ENCODE measurements at regions not wholly inside any gene's neighbourhood (a gene's known extent, or its start where the extent isn't known, plus 50 kb on each side); places are given as distances from the start of the nearest gene placed in this dataset.

GRCh38 chr1:238296371-238296770 lies 405.6 kb upstream of the ZP4 start:
- Histone ChIP-seq H3K4me1 (ENCODE audit: insufficient read depth, low read length) (no peaks in the 10 kb centered on the region), H3K4me3 (ENCODE audit: low read length) (no peak overlapping the region), H3K36me3 (ENCODE audit: insufficient read depth, low read length) (no peaks in the 10 kb centered on the region), H3K27me3 (ENCODE audit: insufficient read depth, low read length, poor library complexity, severe bottlenecking) (no peaks in the 10 kb centered on the region), H3K27ac (ENCODE audit: low read depth, low read length) (no peak overlapping the region), H3K9me3 (ENCODE audit: low read length) (no peaks in the 10 kb centered on the region)
- POLR2A ChIA-PET, result no interaction called here
- peaks cover 0 to under 1% of the 10 kb centered on the region in 2 donors for H3K27me3 Mint-ChIP-seq
- no peaks in the 10 kb centered on the region for H3K4me1 Mint-ChIP-seq
- no peak for DNase-seq
- H3K36me3 Mint-ChIP-seq, result no peaks in the 10 kb centered on the region
- no peak overlapping the region for H3K27ac Mint-ChIP-seq
- H3K9me3 Mint-ChIP-seq, result peaks cover 1 to 18% (median 5%) of the 10 kb centered on the region in 5 donors
- CTCF ChIA-PET, result no interaction called here
- H3K4me3 Mint-ChIP-seq, result no peak overlapping the region

GRCh38 chr1:238293075-238293474 lies 402.4 kb upstream of the ZP4 start:
- no peaks in the 10 kb centered on the region for H3K4me1 ChIP-seq (ENCODE audit: insufficient read depth, low read length)
- no peaks in the 10 kb centered on the region for H3K36me3 ChIP-seq (ENCODE audit: insufficient read depth, low read length)
- H3K4me3 Mint-ChIP-seq, result no peak overlapping the region
- H3K36me3 Mint-ChIP-seq, result no peaks in the 10 kb centered on the region
- ChIA-PET CTCF (no interaction called here), POLR2A (no interaction called here)
- H3K27ac Mint-ChIP-seq, result no peak overlapping the region
- H3K9me3 Mint-ChIP-seq, result peaks cover 1 to 18% (median 5%) of the 10 kb centered on the region in 5 donors
- H3K27me3 Mint-ChIP-seq, result peaks cover 0 to 1% of the 10 kb centered on the region in 2 donors
- no peak overlapping the region for H3K4me3 ChIP-seq (ENCODE audit: low read length)
- no peaks in the 10 kb centered on the region for H3K4me1 Mint-ChIP-seq
- no peaks in the 10 kb centered on the region for H3K27me3 ChIP-seq (ENCODE audit: insufficient read depth, low read length, poor library complexity, severe bottlenecking)
- DNase-seq, result no peak
- no peak overlapping the region for H3K27ac ChIP-seq (ENCODE audit: low read depth, low read length)
- H3K9me3 ChIP-seq (ENCODE audit: low read length), result no peaks in the 10 kb centered on the region

- Histone ChIP-seq H3K9me3 (ENCODE audit: low read length) (no peaks in the 10 kb centered on the region), H3K27ac (ENCODE audit: low read depth, low read length) (no peak overlapping the region), H3K4me3 (ENCODE audit: low read length) (no peak overlapping the region), H3K4me1 (ENCODE audit: insufficient read depth, low read length) (no peaks in the 10 kb centered on the region), H3K36me3 (ENCODE audit: insufficient read depth, low read length) (no peaks in the 10 kb centered on the region), H3K27me3 (ENCODE audit: insufficient read depth, low read length, poor library complexity, severe bottlenecking) (no peaks in the 10 kb centered on the region)
- Mint-ChIP-seq H3K9me3 (peaks cover 6 to 31% (median 10%) of the 10 kb centered on the region in 5 donors), H3K4me3 (no peak overlapping the region), H3K36me3 (no peaks in the 10 kb centered on the region), H3K4me1 (no peaks in the 10 kb centered on the region), H3K27ac (no peak overlapping the region), H3K27me3 (no peaks in the 10 kb centered on the region)
- POLR2A ChIA-PET, result no interaction called here
- CTCF ChIA-PET, result no interaction called here
- DNase-seq, result no peak
Observed at GRCh38 chr1:238281418-238281817, 390.7 kb upstream of the ZP4 start.

DNA sequence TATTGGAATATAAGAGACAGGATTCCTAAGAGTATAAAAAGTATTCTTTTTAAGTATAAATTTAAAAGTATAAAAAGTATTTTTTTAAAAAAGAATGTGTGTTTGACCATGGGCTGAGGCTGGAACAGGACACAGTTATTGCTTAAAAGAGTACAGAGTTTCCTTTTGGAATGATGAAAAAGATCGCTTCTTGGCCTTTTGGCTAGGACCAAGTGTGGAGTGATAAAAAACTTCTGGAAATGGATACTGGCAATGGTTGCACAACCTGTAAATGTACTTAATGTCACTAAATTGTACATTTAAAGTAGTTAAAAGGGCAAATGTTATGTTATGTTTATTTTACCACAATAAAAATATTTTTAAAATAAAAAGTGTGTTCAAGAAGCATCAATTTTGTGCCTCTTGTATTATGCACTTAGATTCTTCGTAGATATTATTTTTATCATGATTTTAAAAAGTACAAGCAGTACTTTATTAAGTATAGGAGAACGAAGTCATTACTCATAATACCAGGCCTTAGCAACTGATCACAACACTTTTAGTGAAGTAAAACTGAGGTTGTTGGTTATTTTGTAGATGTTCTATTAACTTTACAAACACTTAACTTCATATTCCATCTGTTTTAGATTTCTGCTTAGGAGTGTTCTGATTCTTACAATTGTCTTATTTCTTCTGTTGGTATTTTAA lies 389.1 kb upstream of the ZP4 start:
- ChIA-PET POLR2A (no interaction called here), CTCF (no interaction called here)
- Histone ChIP-seq H3K4me3 (ENCODE audit: low read length) (no peak overlapping the region), H3K27ac (ENCODE audit: low read depth, low read length) (no peak overlapping the region), H3K4me1 (ENCODE audit: insufficient read depth, low read length) (no peaks in the 10 kb centered on the region), H3K27me3 (ENCODE audit: insufficient read depth, low read length, poor library complexity, severe bottlenecking) (no peaks in the 10 kb centered on the region), H3K36me3 (ENCODE audit: insufficient read depth, low read length) (no peaks in the 10 kb centered on the region), H3K9me3 (ENCODE audit: low read length) (no peaks in the 10 kb centered on the region)
- Mint-ChIP-seq H3K27me3 (no peaks in the 10 kb centered on the region), H3K27ac (no peak overlapping the region), H3K4me1 (no peaks in the 10 kb centered on the region), H3K4me3 (no peak overlapping the region), H3K36me3 (no peaks in the 10 kb centered on the region), H3K9me3 (peaks cover 9 to 41% (median 15%) of the 10 kb centered on the region in 5 donors)
- no peak for DNase-seq

DNA sequence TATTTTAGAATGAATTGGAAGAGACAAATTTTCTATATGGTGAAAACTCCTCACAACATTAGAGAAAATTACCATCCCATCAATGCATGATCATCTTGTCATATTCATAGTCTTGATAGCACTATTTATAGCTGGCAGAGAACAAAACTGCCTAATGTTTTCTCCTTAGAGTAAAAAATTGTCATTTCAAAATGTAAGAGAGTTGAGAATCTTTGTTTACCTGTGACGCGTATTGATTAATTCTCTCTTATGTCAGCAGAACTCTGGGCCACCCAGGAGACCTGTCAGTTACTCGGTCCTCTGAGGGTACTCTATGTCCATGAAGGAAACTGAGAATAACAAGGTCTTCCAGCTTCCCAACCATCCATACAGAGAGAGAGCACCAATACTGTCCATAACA lies 381.4 kb upstream of the ZP4 start:
- DNase-seq, result no peak
- H3K27me3 Mint-ChIP-seq, result no peaks in the 10 kb centered on the region
- peaks cover 4 to 30% (median 21%) of the 10 kb centered on the region in 5 donors for H3K9me3 Mint-ChIP-seq
- ChIA-PET POLR2A (no interaction called here), CTCF (no interaction called here)
- Histone ChIP-seq H3K27me3 (ENCODE audit: insufficient read depth, low read length, poor library complexity, severe bottlenecking) (no peaks in the 10 kb centered on the region), H3K36me3 (ENCODE audit: insufficient read depth, low read length) (no peaks in the 10 kb centered on the region), H3K27ac (ENCODE audit: low read depth, low read length) (no peak overlapping the region), H3K4me3 (ENCODE audit: low read length) (no peak overlapping the region), H3K9me3 (ENCODE audit: low read length) (no peaks in the 10 kb centered on the region), H3K4me1 (ENCODE audit: insufficient read depth, low read length) (no peaks in the 10 kb centered on the region)
- H3K4me3 Mint-ChIP-seq, result no peak overlapping the region
- no peaks in the 10 kb centered on the region for H3K36me3 Mint-ChIP-seq
- no peak overlapping the region for H3K27ac Mint-ChIP-seq
- no peaks in the 10 kb centered on the region for H3K4me1 Mint-ChIP-seq

DNA sequence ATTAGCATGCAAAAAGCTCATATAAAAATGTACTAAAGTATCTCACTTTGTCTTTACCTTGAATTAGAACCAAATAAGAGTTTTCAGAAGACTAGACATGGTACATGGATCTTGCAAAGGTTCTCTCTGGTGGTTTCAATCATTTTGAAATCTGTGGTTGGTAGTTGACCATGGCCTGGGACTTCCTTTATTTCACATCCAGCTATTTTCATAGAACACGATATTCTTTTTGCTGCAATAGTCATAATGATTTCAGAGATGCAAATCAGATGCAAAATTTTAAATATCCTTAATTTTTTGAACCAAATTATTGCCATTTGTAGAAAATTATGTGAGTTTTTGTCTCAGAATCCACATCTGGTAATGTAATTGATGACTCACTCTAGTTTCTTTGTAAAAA lies 375.1 kb upstream of the ZP4 start:
- no peak overlapping the region for H3K4me3 ChIP-seq (ENCODE audit: low read length)
- CTCF ChIA-PET, result no interaction called here
- no peaks in the 10 kb centered on the region for H3K4me1 Mint-ChIP-seq
- H3K4me1 ChIP-seq (ENCODE audit: insufficient read depth, low read length), result no peaks in the 10 kb centered on the region
- H3K27ac Mint-ChIP-seq, result no peak overlapping the region
- no peak for DNase-seq
- no peaks in the 10 kb centered on the region for H3K36me3 Mint-ChIP-seq
- no peaks in the 10 kb centered on the region for H3K9me3 ChIP-seq (ENCODE audit: low read length)
- H3K27me3 Mint-ChIP-seq, result no peaks in the 10 kb centered on the region
- no peak overlapping the region for H3K4me3 Mint-ChIP-seq
- no peaks in the 10 kb centered on the region for H3K27me3 ChIP-seq (ENCODE audit: insufficient read depth, low read length, poor library complexity, severe bottlenecking)
- POLR2A ChIA-PET, result no interaction called here
- peaks cover 0 to 17% (median 9%) of the 10 kb centered on the region in 5 donors for H3K9me3 Mint-ChIP-seq
- H3K36me3 ChIP-seq (ENCODE audit: insufficient read depth, low read length), result no peaks in the 10 kb centered on the region
- H3K27ac ChIP-seq (ENCODE audit: low read depth, low read length), result no peak overlapping the region

DNA sequence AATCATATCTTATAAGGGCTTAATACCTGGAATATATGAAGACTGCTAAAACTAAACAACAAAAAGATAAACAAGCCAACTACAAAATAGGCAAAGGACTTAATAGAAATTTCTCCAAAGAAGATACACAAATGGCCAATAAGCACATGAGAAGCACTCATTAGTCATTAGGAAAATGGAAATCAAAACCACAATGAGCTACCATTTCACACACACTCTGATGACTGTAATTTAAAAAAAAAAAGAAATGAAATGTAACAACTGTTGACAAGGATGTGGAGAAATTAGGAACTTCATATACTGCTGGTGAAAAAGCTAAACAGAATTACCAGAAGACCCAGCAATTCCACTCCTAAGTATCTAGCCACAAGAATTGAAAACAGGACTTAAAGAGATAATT lies 374.2 kb upstream of the ZP4 start:
- Histone ChIP-seq H3K36me3 (ENCODE audit: insufficient read depth, low read length) (no peaks in the 10 kb centered on the region), H3K27ac (ENCODE audit: low read depth, low read length) (no peak overlapping the region), H3K4me1 (ENCODE audit: insufficient read depth, low read length) (no peaks in the 10 kb centered on the region), H3K9me3 (ENCODE audit: low read length) (no peaks in the 10 kb centered on the region), H3K27me3 (ENCODE audit: insufficient read depth, low read length, poor library complexity, severe bottlenecking) (no peaks in the 10 kb centered on the region), H3K4me3 (ENCODE audit: low read length) (no peak overlapping the region)
- Mint-ChIP-seq H3K36me3 (no peaks in the 10 kb centered on the region), H3K4me1 (no peaks in the 10 kb centered on the region), H3K27me3 (no peaks in the 10 kb centered on the region), H3K4me3 (no peak overlapping the region), H3K27ac (no peak overlapping the region), H3K9me3 (peaks cover 0 to 17% (median 7%) of the 10 kb centered on the region in 5 donors)
- ChIA-PET CTCF (interaction anchor here (1.5 kb wide), 1 partner anchor 18 kb away, joined by 3 read pairs; no protein-coding TSS in a partner anchor), POLR2A (no interaction called here)
- no peak for DNase-seq

DNA sequence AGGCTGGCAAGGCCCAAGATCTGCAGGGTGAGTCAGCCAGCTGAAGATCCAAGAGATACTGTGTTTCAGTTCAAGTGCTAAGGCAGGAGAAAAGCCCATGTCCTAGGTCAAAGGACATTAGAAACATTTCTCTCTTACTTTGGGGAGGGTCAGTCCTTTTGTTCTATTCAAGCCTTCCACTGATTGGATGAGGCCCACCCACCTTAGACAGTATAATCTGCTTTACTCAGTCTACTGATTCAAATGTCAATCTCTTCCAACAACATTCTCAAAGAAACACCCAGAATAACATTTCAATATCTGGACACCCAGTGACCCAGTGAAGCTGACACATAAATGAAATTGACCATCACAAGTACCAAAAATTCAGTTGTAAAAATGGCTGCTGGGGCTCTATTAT lies 367.8 kb upstream of the ZP4 start:
- no peak overlapping the region for H3K27ac ChIP-seq (ENCODE audit: low read depth, low read length)
- no peaks in the 10 kb centered on the region for H3K4me1 Mint-ChIP-seq
- H3K36me3 ChIP-seq (ENCODE audit: insufficient read depth, low read length), result no peaks in the 10 kb centered on the region
- no peak for DNase-seq
- peaks cover 0 to 9% (median 0%) of the 10 kb centered on the region in 5 donors for H3K9me3 Mint-ChIP-seq
- ChIA-PET POLR2A (no interaction called here), CTCF (no interaction called here)
- no peaks in the 10 kb centered on the region for H3K36me3 Mint-ChIP-seq
- H3K9me3 ChIP-seq (ENCODE audit: low read length), result no peaks in the 10 kb centered on the region
- no peaks in the 10 kb centered on the region for H3K27me3 ChIP-seq (ENCODE audit: insufficient read depth, low read length, poor library complexity, severe bottlenecking)
- no peak overlapping the region for H3K4me3 ChIP-seq (ENCODE audit: low read length)
- H3K27me3 Mint-ChIP-seq, result no peaks in the 10 kb centered on the region
- no peaks in the 10 kb centered on the region for H3K4me1 ChIP-seq (ENCODE audit: insufficient read depth, low read length)
- no peak overlapping the region for H3K4me3 Mint-ChIP-seq
- H3K27ac Mint-ChIP-seq, result no peak overlapping the region
